HCT116 (cell line): ENCODE measurements at regions not wholly inside any gene's neighbourhood (a gene's known extent, or its start where the extent isn't known, plus 50 kb on each side); places are given as distances from the start of the nearest gene placed in this dataset.

Source experiments
- ATAC-seq: fragments of 200-7000 bp; cut with Tn5 transposase; 2 replicates; pipeline ENCODE4 v1.9.1; 2020; ENCODE audit warnings: mild to moderate bottlenecking, moderate library complexity
- BruUV-seq: library from RNA; stranded (reverse); fragments of 400-500 nt; replicated peaks from 2 replicates; lab custom pipeline; 2021; lab: Mats Ljungman, UMichigan
- CTCF ChIA-PET: fragments of 300-600 bp; sonication (Branson Sonifier 250); formaldehyde crosslinking; loops from one replicate; lab custom pipeline; 2021; ENCODE audit warnings: antibody characterized with exemption; lab: Charles Lee
- POLR2A ChIA-PET: fragments of 300-600, 350-600 bp; sonication (Branson Sonifier 250); formaldehyde crosslinking; loops from one replicate; lab custom pipeline; 2021; ENCODE audit warnings: antibody characterized with exemption; lab: Charles Lee
- RAD21 ChIA-PET, 2 experiments: fragments of 300-600 bp; sonication (Branson Sonifier 250); formaldehyde crosslinking; loops; one replicate each; lab custom pipeline; 2023; ENCODE audit warnings: low total read pairs in 2 of 2; ENCODE audit not compliant: uncharacterized antibody in 2 of 2, unreplicated experiment in 2 of 2, low non-redundant PET in 1 of 2; lab: Charles Lee
- DNase-seq: peaks from one replicate; pipeline ENCODE4 v3.0.0-alpha.2; 2010; ENCODE audit warnings: low read depth, low spot score
- H2AFZ ChIP-seq: fragments of 200-600 bp; shearing (Covaris generic), sonication (generic); 2 replicates; pipeline ENCODE4 v1.6.1; 2017; ENCODE audit warnings: low read depth, mixed run types, mixed read lengths, antibody characterized with exemption, low read length; ENCODE audit not compliant: poor library complexity, severe bottlenecking
- H3K27ac ChIP-seq: 2 replicates; pipeline ENCODE4 v1.5.1; 2012; ENCODE audit warnings: low read depth, low read length
- H3K27me3 ChIP-seq: fragments of 200-600 bp; sonication (generic); 2 replicates; pipeline ENCODE4 v1.6.1; 2016; ENCODE audit warnings: mixed run types, low read length, mixed read lengths; ENCODE audit not compliant: insufficient read depth
- H3K36me3 ChIP-seq, 2 experiments: fragments of 200-500 bp in 1 of 2; fragments of 200-600 bp in 1 of 2; sonication (Bioruptor generic) in 1 of 2; sonication (generic) in 1 of 2; 2 replicates each; pipeline versions ENCODE4 v1.5.1 to v1.6.1; 2014 to 2016; ENCODE audit warnings: low read length in 2 of 2, inconsistent platforms in 1 of 2, mixed read lengths in 1 of 2, mixed run types in 1 of 2; ENCODE audit not compliant: insufficient read depth in 2 of 2, control insufficient read depth in 1 of 2
- H3K4me1 ChIP-seq, 2 experiments: fragments of 200-600 bp in 1 of 2; sonication (generic) in 1 of 2; 2 replicates each; pipeline versions ENCODE4 v1.5.1 to v1.6.1; 2012 to 2017; ENCODE audit warnings: low read length in 2 of 2, inconsistent platforms in 1 of 2, mild to moderate bottlenecking in 1 of 2, mixed read lengths in 1 of 2, mixed run types in 1 of 2, moderate library complexity in 1 of 2; ENCODE audit not compliant: insufficient read depth in 2 of 2, control insufficient read depth in 1 of 2
- H3K4me2 ChIP-seq: fragments of 200-600 bp; sonication (generic); 2 replicates; pipeline ENCODE4 v1.6.1; 2017; ENCODE audit warnings: mixed run types, low read length, mixed read lengths
- H3K4me3 ChIP-seq, 2 experiments: fragments of 200-600 bp in 1 of 2; sonication (generic) in 1 of 2; replicated peaks in 1 of 2; 2 replicates each; pipeline ENCODE4 v1.5.1; 2011 to 2016; ENCODE audit warnings: low read length in 2 of 2, control low read depth in 1 of 2, low read depth in 1 of 2, mild to moderate bottlenecking in 1 of 2, mixed read lengths in 1 of 2, mixed run types in 1 of 2
- H3K79me2 ChIP-seq: fragments of 200-600 bp; sonication (generic); 2 replicates; pipeline ENCODE4 v1.6.1; 2017; ENCODE audit warnings: mild to moderate bottlenecking, mixed run types, low read length, moderate library complexity, mixed read lengths; ENCODE audit not compliant: insufficient read depth
- H3K9ac ChIP-seq: fragments of 200-600 bp; sonication (generic); 2 replicates; pipeline ENCODE4 v1.6.1; 2016; ENCODE audit warnings: low read length, mixed read lengths
- H3K9me2 ChIP-seq: fragments of 200-600 bp; sonication (generic), shearing (Covaris generic); 2 replicates; pipeline ENCODE4 v1.6.1; 2017; ENCODE audit warnings: mixed run types, mild to moderate bottlenecking, moderate library complexity; ENCODE audit not compliant: insufficient read depth
- H3K9me3 ChIP-seq, 2 experiments: fragments of 200-500 bp in 1 of 2; fragments of 200-600 bp in 1 of 2; sonication (Bioruptor generic) in 1 of 2; sonication (generic) in 1 of 2; 2 replicates each; pipeline ENCODE4 v1.6.1; 2014 to 2017; ENCODE audit warnings: low read length in 2 of 2, mixed read lengths in 2 of 2, inconsistent platforms in 1 of 2, low read depth in 1 of 2, mild to moderate bottlenecking in 1 of 2, mixed run types in 1 of 2, moderate library complexity in 1 of 2; ENCODE audit not compliant: control insufficient read depth in 1 of 2, insufficient read depth in 1 of 2
- H4K20me1 ChIP-seq: fragments of 200-600 bp; sonication (generic), shearing (Covaris generic); 2 replicates; pipeline ENCODE4 v1.6.1; 2017; ENCODE audit warnings: mixed run types, mild to moderate bottlenecking, moderate library complexity; ENCODE audit not compliant: insufficient read depth
- CBX3 ChIP-seq: IDR thresholded peaks from 2 replicates; pipeline ENCODE4 v1.6.1; 2012; ENCODE audit warnings: low read depth
- CEBPB ChIP-seq: IDR thresholded peaks from 2 replicates; pipeline ENCODE4 v1.6.1; 2012; ENCODE audit warnings: low read depth
- EGR1 ChIP-seq: IDR thresholded peaks from 2 replicates; pipeline ENCODE4 v1.6.1; 2012; ENCODE audit warnings: low read depth
- ELF1 ChIP-seq: IDR thresholded peaks from 2 replicates; pipeline ENCODE4 v1.6.1; 2012; ENCODE audit warnings: low read depth, borderline replicate concordance
- EZH2 ChIP-seq: fragments of 200-600 bp; sonication (generic); IDR thresholded peaks from 2 replicates; pipeline ENCODE4 v1.6.1; 2017; ENCODE audit warnings: antibody characterized with exemption, mixed run types
- EZH2phosphoT487 ChIP-seq: fragments of 200-600 bp; IDR thresholded peaks from 2 replicates; pipeline ENCODE4 v1.6.1; 2018; ENCODE audit warnings: antibody characterized with exemption, borderline replicate concordance
- FOSL1 ChIP-seq: IDR thresholded peaks from 2 replicates; pipeline ENCODE4 v1.6.1; 2012; ENCODE audit warnings: low read depth
- JUND ChIP-seq: IDR thresholded peaks from 2 replicates; pipeline ENCODE4 v1.6.1; 2012
- POLR2A ChIP-seq: IDR thresholded peaks from 2 replicates; pipeline ENCODE4 v1.7.0; 2011; ENCODE audit warnings: borderline replicate concordance; ENCODE audit not compliant: insufficient read depth, insufficient read length; ENCODE audit errors: extremely low read depth
- POLR2AphosphoS5 ChIP-seq: IDR thresholded peaks from 2 replicates; pipeline ENCODE4 v1.6.1; 2011; ENCODE audit warnings: mild to moderate bottlenecking, low read depth, low read length, moderate library complexity
- RAD21 ChIP-seq: IDR thresholded peaks from 2 replicates; pipeline ENCODE4 v1.6.1; 2012; ENCODE audit warnings: low read depth, mild to moderate bottlenecking
- SIN3A ChIP-seq: IDR thresholded peaks from 2 replicates; pipeline ENCODE4 v1.6.1; 2012; ENCODE audit warnings: low read depth
- TCF7L2 ChIP-seq: IDR thresholded peaks from 2 replicates; pipeline ENCODE4 v1.7.0; 2011; ENCODE audit warnings: borderline replicate concordance, inconsistent platforms; ENCODE audit not compliant: insufficient read depth, insufficient read length; ENCODE audit errors: extremely low read depth
- YY1 ChIP-seq: IDR thresholded peaks from 2 replicates; pipeline ENCODE4 v1.6.1; 2011; ENCODE audit warnings: low read length, low read depth, moderate library complexity, mild to moderate bottlenecking; ENCODE audit not compliant: insufficient replicate concordance; ENCODE audit errors: extremely low read depth
- ZBTB33 ChIP-seq: IDR thresholded peaks from 2 replicates; pipeline ENCODE4 v1.6.1; 2011; ENCODE audit warnings: mild to moderate bottlenecking, low read length, moderate library complexity; ENCODE audit not compliant: insufficient replicate concordance; ENCODE audit errors: extremely low read depth
- ZFX ChIP-seq: fragments of 450-650 bp; IDR thresholded peaks from 2 replicates; pipeline ENCODE4 v1.6.1; 2017
- ZNF274 ChIP-seq: fragments of 200-500 bp; sonication (Bioruptor generic); IDR thresholded peaks from 2 replicates; pipeline ENCODE4 v1.6.1; 2014; ENCODE audit warnings: mild to moderate bottlenecking, low read depth, low read length, inconsistent platforms
- intact Hi-C: fragments of 100-400 bp; cut with micrococcal nuclease; formaldehyde crosslinking; loops from 2 replicates; pipeline ENCODE4 v1.10.0; 2022
- TF ChIP-seq, protein P1 (sequence below): IDR thresholded peaks from 2 replicates; pipeline ENCODE4 v1.6.1; 2012
- TF ChIP-seq, protein P2 (sequence below): IDR thresholded peaks from 2 replicates; pipeline ENCODE4 v1.6.1; 2012; ENCODE audit warnings: low read depth
- TF ChIP-seq, protein P3 (sequence below): IDR thresholded peaks from 2 replicates; pipeline ENCODE4 v1.6.1; 2012

DNA sequence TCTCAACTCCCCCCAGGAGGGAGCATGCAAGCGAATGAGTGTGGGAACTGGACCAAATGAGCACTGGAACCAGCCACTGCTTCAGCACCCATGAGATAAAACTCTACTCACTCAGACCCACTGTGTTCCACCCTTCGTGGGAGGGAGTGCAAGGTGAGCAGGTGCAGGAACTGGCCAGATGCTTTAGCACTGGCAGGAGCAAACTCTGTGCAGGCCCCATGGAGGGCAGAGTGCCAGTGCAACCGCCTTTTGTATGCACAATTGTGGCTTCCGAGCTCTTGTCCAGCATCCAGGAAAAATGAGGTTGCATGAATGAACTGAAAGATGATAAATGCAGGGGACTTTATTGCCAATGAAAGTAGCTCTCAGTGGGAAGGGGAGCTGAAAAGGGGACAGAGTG is 67.4 kb upstream of the CCDC112 start:
- Histone ChIP-seq H3K27ac (no peak overlapping the region), H3K9ac (no peak overlapping the region), H3K4me2 (no peak overlapping the region), H3K4me3 (no peak overlapping the region), H2AFZ (no peak overlapping the region), H3K27me3 (no peaks in the 10 kb centered on the region), H3K36me3 (no peaks in the 10 kb centered on the region), H3K9me2 (no peaks in the 10 kb centered on the region), H3K4me1 (peaks cover 0 to 11% of the 10 kb centered on the region in 2 experiments; a peak in 2 of 4 replicates), H3K79me2 (no peaks in the 10 kb centered on the region), H4K20me1 (no peaks in the 10 kb centered on the region), H3K9me3 (no peaks in the 10 kb centered on the region)
- ChIA-PET RAD21 (no interaction called here), POLR2A (no interaction called here), CTCF (no interaction called here)
- TF ChIP-seq CEBPB: no peak
- TF ChIP-seq ZBTB33: no peak
- TF ChIP-seq ELF1: no peak
- no peak for TF ChIP-seq ZFX
- no peak for TF ChIP-seq JUND
- TF ChIP-seq EZH2: no peak
- TF ChIP-seq YY1: no peak
- TF ChIP-seq SIN3A: no peak
- TF ChIP-seq, protein P1, sequence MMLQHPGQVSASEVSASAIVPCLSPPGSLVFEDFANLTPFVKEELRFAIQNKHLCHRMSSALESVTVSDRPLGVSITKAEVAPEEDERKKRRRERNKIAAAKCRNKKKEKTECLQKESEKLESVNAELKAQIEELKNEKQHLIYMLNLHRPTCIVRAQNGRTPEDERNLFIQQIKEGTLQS: no peak
- no peak for TF ChIP-seq EGR1
- no peak for TF ChIP-seq EZH2phosphoT487
- TF ChIP-seq, protein P2, sequence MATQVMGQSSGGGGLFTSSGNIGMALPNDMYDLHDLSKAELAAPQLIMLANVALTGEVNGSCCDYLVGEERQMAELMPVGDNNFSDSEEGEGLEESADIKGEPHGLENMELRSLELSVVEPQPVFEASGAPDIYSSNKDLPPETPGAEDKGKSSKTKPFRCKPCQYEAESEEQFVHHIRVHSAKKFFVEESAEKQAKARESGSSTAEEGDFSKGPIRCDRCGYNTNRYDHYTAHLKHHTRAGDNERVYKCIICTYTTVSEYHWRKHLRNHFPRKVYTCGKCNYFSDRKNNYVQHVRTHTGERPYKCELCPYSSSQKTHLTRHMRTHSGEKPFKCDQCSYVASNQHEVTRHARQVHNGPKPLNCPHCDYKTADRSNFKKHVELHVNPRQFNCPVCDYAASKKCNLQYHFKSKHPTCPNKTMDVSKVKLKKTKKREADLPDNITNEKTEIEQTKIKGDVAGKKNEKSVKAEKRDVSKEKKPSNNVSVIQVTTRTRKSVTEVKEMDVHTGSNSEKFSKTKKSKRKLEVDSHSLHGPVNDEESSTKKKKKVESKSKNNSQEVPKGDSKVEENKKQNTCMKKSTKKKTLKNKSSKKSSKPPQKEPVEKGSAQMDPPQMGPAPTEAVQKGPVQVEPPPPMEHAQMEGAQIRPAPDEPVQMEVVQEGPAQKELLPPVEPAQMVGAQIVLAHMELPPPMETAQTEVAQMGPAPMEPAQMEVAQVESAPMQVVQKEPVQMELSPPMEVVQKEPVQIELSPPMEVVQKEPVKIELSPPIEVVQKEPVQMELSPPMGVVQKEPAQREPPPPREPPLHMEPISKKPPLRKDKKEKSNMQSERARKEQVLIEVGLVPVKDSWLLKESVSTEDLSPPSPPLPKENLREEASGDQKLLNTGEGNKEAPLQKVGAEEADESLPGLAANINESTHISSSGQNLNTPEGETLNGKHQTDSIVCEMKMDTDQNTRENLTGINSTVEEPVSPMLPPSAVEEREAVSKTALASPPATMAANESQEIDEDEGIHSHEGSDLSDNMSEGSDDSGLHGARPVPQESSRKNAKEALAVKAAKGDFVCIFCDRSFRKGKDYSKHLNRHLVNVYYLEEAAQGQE: no peak
- TF ChIP-seq ZNF274: no peak
- TF ChIP-seq, protein P3, sequence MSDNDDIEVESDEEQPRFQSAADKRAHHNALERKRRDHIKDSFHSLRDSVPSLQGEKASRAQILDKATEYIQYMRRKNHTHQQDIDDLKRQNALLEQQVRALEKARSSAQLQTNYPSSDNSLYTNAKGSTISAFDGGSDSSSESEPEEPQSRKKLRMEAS: no peak
- no peak for TF ChIP-seq POLR2A
- TF ChIP-seq FOSL1: no peak
- TF ChIP-seq TCF7L2: no peak
- no peak for TF ChIP-seq POLR2AphosphoS5
- no peak for TF ChIP-seq CBX3
- TF ChIP-seq RAD21: no peak
- DNase-seq (no peak), ATAC-seq (no peak)
- intact Hi-C loops: no loop called here
- BruUV-seq: no TSS peak
